ENCODE measurements at regions not wholly inside any gene's neighbourhood (a gene's known extent, or its start where the extent isn't known, plus 50 kb on each side); places are given as distances from the start of the nearest gene placed in this dataset.

- no peak for TF ChIP-seq EZH2phosphoT487 (IDR thresholded peaks at IDR 0.05; ENCODE audit: insufficient read depth, low read depth)
- no peak for TF ChIP-seq EZH2 (IDR thresholded peaks at IDR 0.05; ENCODE audit: insufficient read depth, poor library complexity, severe bottlenecking)
Measured at GRCh38 chr4:3861720-3862639, 95.8 kb downstream of the ADRA2C start.

All from GM23248 (cell line).